ENCODE measurements at regions not wholly inside any gene's neighbourhood (a gene's known extent, or its start where the extent isn't known, plus 50 kb on each side); places are given as distances from the start of the nearest gene placed in this dataset.

DNA sequence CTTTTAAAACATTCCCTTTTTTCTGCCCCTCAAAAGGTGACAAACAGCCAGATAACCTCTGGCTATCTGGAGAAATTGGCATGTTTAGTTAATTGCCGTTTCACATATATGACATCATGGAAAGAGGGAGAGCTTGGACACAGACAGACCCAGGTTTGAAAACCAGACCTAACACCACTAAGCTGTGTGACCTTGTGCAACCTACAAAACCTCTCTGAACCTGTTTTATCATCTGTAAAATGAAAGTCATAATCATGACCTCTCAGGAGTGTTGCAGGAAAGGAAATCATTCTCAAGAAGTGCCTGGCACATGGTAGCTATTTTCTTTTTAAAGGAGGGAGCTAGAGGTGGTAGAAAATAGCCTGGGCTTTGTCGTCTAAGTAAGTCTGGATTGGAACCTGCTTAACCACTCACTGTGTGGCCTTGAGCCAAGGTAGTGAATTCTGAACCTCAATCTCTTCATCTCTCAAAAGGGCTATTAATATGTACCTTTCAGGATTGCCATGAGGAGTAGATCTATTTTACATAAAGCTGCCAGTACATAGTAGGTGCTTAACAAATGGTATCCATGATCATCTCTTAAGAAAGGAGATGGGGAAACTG, 363.5 kb downstream of the BCOR start:
- TF ChIP-seq, protein P1, sequence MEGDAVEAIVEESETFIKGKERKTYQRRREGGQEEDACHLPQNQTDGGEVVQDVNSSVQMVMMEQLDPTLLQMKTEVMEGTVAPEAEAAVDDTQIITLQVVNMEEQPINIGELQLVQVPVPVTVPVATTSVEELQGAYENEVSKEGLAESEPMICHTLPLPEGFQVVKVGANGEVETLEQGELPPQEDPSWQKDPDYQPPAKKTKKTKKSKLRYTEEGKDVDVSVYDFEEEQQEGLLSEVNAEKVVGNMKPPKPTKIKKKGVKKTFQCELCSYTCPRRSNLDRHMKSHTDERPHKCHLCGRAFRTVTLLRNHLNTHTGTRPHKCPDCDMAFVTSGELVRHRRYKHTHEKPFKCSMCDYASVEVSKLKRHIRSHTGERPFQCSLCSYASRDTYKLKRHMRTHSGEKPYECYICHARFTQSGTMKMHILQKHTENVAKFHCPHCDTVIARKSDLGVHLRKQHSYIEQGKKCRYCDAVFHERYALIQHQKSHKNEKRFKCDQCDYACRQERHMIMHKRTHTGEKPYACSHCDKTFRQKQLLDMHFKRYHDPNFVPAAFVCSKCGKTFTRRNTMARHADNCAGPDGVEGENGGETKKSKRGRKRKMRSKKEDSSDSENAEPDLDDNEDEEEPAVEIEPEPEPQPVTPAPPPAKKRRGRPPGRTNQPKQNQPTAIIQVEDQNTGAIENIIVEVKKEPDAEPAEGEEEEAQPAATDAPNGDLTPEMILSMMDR (IDR thresholded peaks at IDR 0.05; ENCODE audit: insufficient read depth, low read length, poor library complexity, severe bottlenecking) = no peak

DNA sequence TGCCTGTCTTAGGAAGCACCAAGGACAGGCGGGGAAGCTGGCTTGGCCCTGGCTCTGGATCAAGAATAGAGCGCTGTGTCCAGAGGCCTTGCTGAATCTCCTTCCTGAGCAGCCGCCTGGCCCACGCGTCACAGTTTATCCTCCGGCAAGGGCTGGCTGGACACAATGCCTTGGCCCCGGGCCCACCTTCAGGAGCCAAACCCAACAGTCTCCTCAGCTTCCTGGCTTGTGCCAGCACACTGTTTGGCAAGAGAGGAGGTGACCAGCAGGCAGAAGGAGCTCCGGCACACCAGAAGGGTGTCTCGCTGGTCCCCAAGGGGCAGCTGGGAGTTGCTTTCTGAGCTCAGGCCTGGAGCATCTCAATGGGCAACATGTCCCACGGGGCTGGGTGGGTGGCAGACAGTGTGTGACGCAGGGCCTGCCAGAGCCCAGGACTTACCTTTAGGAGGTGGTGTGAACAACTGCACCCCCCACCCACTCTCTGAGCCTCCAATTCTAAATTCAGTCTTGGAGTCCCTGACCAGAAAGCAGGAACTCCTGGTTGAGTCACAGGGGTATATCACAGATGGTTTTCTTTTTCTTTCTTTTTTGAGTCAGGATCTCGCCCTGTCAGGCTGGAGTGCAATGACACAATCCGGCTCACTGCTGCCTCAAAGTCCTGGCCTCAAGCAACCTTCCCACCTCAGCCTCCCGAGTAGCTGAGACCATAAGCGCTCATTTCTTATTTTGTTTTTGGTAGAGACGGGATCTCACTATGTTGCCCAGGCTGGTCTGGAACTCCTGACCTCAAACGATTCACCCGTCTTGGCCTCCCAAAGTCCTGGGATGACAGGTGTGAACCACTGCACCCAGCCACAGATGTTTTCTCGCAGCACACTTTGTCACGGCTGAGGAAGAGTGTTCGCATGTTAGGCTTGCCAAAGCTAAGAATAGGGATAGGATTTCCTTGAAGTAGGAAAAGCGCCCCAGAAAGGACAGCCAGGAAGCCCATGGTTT, 361.2 kb downstream of the BCOR start:
- H3K36me3 ChIP-seq (ENCODE audit: control insufficient read depth, insufficient read depth, low read length) = no peaks in the 10 kb centered on the region
- no peak overlapping the region for H3K4me3 ChIP-seq (ENCODE audit: low read depth, low read length)
- no peak for DNase-seq (ENCODE audit: low read depth)
- TF ChIP-seq, protein P1 (IDR thresholded peaks at IDR 0.05; ENCODE audit: insufficient read depth, low read length, poor library complexity, severe bottlenecking) = no peak
- H3K27me3 ChIP-seq (ENCODE audit: control insufficient read depth, insufficient read depth, low read length) = no peaks in the 10 kb centered on the region

More for the DNA sequence above, 363.5 kb downstream of the BCOR start:
- Histone ChIP-seq H3K4me3 (ENCODE audit: low read depth, low read length) (no peak overlapping the region), H3K27me3 (ENCODE audit: control insufficient read depth, insufficient read depth, low read length) (no peaks in the 10 kb centered on the region), H3K36me3 (ENCODE audit: control insufficient read depth, insufficient read depth, low read length) (no peaks in the 10 kb centered on the region)
- no peak for DNase-seq (ENCODE audit: low read depth)

DNA sequence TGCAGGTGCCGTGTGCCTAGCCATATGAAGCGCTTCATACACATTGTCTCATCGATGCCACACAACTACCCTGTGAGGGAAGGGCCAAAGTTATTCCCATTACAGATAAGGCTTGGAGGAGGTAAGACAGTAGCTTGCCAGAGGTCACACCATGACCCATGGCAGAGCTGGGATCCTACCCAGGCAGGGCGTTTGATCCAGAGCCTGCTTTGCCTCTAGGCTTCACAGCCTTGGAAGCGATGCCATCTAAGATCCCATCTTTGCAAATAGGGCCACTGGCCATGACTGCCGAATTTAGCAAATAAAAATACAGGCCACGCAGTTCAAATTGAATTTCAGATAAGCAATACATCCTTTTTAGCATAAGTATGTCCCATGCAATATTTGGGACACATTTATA, 358.2 kb downstream of the BCOR start:
- TF ChIP-seq, protein P1 (IDR thresholded peaks at IDR 0.05; ENCODE audit: insufficient read depth, low read length, poor library complexity, severe bottlenecking) = no peak
- no peak for DNase-seq (ENCODE audit: low read depth)
- Histone ChIP-seq H3K36me3 (ENCODE audit: control insufficient read depth, insufficient read depth, low read length) (no peaks in the 10 kb centered on the region), H3K27me3 (ENCODE audit: control insufficient read depth, insufficient read depth, low read length) (no peaks in the 10 kb centered on the region), H3K4me3 (ENCODE audit: low read depth, low read length) (no peak overlapping the region)

DNA sequence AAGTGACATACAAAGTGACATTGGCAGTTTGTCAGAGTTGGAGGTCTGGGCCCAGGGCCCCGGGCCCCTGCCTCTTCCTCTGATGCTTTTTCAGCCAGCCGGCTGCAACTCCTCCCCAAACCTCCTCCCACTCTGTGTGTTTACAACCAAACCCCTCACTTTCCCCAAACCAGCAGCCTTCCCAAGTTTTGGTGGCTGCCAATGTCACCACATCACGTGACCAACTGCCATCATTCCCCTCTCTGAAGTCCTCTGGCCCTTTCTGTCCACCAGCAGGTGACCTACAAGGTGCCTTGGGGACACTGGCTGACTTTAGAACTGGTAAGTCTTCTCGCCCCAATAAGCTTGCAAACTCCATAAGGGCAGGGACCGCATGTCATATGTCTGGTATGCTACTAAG, 357.7 kb downstream of the BCOR start:
- Histone ChIP-seq H3K4me3 (ENCODE audit: low read depth, low read length) (no peak overlapping the region), H3K36me3 (ENCODE audit: control insufficient read depth, insufficient read depth, low read length) (no peaks in the 10 kb centered on the region), H3K27me3 (ENCODE audit: control insufficient read depth, insufficient read depth, low read length) (no peaks in the 10 kb centered on the region)
- DNase-seq (ENCODE audit: low read depth) = no peak
- TF ChIP-seq, protein P1 (IDR thresholded peaks at IDR 0.05; ENCODE audit: insufficient read depth, low read length, poor library complexity, severe bottlenecking) = no peak

DNA sequence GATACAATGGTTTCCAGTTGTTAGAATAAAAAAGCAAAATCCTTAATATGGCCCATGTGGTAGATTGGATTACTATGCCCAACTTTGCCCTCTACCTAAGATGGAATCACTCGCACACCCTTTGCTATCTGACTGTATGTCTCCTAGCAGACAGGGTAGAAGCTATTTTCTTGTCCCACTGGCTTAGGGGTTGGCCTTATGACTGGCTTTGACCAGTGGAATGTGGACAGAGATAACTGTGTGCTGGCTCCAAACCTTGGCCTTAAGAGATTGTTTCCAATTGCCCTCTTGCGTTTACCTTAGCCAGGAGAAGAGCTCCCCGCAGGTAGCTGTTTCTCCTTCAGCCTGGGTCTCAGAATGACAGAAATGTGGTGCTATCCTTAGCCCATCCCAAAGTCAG, 355.9 kb downstream of the BCOR start:
- Histone ChIP-seq H3K4me3 (ENCODE audit: low read depth, low read length) (no peak overlapping the region), H3K27me3 (ENCODE audit: control insufficient read depth, insufficient read depth, low read length) (no peaks in the 10 kb centered on the region), H3K36me3 (ENCODE audit: control insufficient read depth, insufficient read depth, low read length) (no peaks in the 10 kb centered on the region)
- TF ChIP-seq, protein P1 (IDR thresholded peaks at IDR 0.05; ENCODE audit: insufficient read depth, low read length, poor library complexity, severe bottlenecking) = no peak
- DNase-seq (ENCODE audit: low read depth) = no peak
